ENCODE measurements at regions not wholly inside any gene's neighbourhood (a gene's known extent, or its start where the extent isn't known, plus 50 kb on each side); places are given as distances from the start of the nearest gene placed in this dataset.

GRCh38 chr16:52076332-52076731 lies 470.6 kb downstream of the TOX3 start:
- TF ChIP-seq POLR2A (IDR thresholded peaks at IDR 0.05) (no peak), CTCF (IDR thresholded peaks at IDR 0.05 in 8 of 11, conservative IDR thresholded peaks at IDR 0.05 in 3 of 11) (no peak), POLR2AphosphoS5 (IDR thresholded peaks at IDR 0.05) (no peak)
